B cell (primary cell): ENCODE measurements at regions not wholly inside any gene's neighbourhood (a gene's known extent, or its start where the extent isn't known, plus 50 kb on each side); places are given as distances from the start of the nearest gene placed in this dataset.

Experiments used
- CTCF ChIP-seq: fragments of 200-600 bp; IDR thresholded peaks from one replicate; pipeline ENCODE4 v1.8.0; 2022; ENCODE audit warnings: antibody characterized with exemption, mild to moderate bottlenecking
- EZH2 ChIP-seq: IDR thresholded peaks from 2 replicates; pipeline ENCODE4 v1.6.1; 2012; ENCODE audit warnings: borderline replicate concordance, low read depth, mild to moderate bottlenecking, moderate library complexity, low read length; ENCODE audit not compliant: insufficient read depth, poor library complexity, severe bottlenecking

- no peak for TF ChIP-seq CTCF
- TF ChIP-seq EZH2, result no peak
Observed at GRCh38 chr2:48109491-48110204, 203.3 kb upstream of the FBXO11 start.
